HG03457 (cell line): ENCODE measurements at regions not wholly inside any gene's neighbourhood (a gene's known extent, or its start where the extent isn't known, plus 50 kb on each side); places are given as distances from the start of the nearest gene placed in this dataset.

ENCODE experiments used
- ATAC-seq: cut with Tn5 transposase; IDR thresholded peaks from one replicate; pipeline ENCODE4 v1.9.1; 2021; ENCODE audit warnings: moderate number of reproducible peaks; ENCODE audit not compliant: unreplicated experiment

GRCh38 chr12:59014885-59015284 lies 94.6 kb upstream of the LRIG3 start:
- ATAC-seq: no peak

- ATAC-seq: no peak
These were observed 90.6 kb upstream of the LRIG3 start for GRCh38 chr12:59010941-59011340.

DNA sequence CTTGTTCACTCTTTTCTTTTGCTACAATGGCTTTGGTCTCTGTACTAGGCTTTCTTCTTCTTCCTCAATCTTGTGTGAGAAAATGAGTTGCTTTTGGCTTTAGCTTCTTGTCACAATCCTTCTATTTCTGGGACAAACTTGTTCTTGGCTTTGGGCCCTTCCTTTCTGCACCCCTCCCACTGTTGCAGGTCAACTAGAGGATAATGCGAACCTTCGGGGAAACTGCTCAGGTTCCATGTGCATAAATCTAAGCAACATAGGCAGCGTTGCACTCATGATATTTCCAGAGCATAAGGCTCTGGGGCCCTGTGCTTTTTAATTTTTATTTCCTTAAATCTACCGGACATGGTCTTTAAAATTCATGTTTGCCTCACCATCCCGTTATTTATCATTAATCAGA lies 89.8 kb upstream of the LRIG3 start:
- ATAC-seq: no peak

DNA sequence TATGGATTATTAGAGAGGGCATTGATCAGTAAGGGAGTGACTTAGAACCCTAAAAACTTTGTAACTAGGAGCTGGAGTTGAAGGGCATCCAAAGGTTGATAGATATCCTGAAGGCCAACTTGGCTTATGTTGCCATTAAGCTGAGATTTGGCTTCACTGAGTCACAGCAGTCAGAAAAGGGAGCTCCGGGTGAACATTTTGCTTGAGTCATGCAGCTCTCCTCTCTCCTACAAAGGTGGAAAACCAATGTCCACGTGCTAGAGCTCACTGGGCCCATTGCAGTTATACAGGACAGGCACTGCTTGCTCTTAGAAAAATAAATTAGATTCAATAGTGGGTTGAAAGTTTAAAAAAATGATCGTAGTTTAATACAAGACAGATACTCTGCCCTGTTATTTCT lies 87.3 kb upstream of the LRIG3 start:
- ATAC-seq: no peak

DNA sequence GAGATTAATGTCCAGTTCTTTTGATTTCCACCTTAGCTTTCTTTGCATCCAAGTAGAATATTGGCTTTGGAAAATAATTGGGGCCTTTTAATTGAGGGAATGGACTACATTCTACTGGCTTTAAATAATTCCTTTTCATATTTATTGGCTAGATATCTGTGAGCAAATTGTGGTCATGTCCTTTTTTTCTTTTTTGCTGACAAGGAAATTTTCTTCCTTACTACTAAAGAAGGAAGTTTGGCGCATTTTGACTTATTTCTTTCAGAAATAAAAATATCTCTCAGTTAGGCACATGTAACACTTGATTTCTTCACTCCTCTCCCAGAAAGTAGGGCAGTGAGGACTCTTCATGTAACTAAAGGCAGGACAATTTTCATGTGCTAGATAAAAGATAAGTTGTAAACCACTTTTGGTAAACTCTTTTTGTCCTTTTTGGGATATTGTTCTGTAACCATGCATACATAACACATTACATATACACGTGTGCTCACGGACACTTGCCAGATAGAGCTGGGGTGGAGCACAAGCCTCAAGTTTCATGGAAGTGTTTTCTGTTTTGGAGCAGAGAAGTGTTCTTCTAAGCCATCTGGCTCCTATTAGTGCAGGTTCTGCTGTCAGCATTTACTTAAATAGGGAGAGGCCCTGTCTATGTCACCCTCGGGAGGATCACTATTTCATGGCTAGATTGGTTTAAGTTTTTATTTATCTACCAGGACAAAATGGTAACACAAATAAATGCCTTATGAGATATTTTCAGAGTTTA lies 85.1 kb upstream of the LRIG3 start:
- no peak for ATAC-seq

DNA sequence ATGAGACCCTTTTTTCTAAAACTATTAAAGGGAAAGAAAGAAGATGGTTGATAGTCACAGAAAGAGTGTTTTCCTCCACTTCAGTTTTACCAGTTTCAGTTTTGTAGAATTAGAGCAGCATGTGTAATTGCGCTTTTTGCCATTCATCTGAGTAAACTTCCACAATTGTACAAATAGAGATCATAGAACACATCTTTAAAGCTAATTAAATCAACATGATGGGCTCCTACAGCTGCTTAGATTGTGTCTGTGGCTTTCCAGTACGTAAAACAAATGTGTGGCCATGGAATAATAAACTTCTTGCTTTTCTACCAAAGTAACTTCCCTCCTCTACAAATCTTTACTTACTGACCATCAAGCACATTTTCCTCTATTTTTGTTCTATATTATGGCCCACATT lies 84.2 kb upstream of the LRIG3 start:
- ATAC-seq: no peak

- ATAC-seq: no peak
These were observed 75.5 kb upstream of the LRIG3 start for GRCh38 chr12:58995666-58996363.

GRCh38 chr12:58988643-58989344 lies 68.5 kb upstream of the LRIG3 start:
- no peak for ATAC-seq

DNA sequence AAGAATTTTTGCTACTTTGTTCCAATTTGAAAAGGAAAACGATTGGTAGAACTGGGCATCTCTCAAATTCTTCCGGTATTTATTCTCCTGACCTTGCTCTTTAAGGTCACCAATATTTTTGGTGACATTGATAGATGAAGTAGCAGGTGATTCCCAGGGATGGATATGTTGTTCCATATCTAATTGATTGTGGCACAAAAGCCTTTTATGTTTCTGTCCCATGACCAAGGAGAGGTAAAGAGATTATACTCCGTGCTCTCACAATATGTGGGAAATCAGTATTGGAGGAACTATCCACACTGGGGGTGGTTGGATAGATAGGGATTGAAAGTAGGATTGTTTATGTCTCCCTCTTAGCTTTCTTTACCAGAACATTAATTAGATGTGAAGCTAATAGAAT lies 61.7 kb upstream of the LRIG3 start:
- ATAC-seq: no peak

- no peak for ATAC-seq
These were observed 60.5 kb upstream of the LRIG3 start for GRCh38 chr12:58980768-58981167.

DNA sequence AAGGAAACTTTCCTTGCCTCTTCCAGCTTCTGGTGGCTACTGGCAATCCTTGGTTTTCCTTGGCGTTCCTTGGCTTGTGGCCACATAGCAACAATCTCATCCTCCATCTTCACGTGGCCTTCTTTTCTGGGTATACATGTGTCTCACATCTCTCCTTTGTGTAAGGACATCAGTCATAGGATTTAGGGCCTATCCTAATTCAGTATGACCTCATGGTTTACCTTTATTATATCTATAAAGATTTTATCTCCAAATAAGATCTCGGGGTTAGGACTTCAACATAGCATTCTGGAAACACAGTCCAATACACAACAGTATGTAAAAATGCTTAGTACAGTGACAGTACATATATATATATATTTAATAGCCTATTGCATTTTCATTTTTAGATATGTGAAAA lies 58.4 kb upstream of the LRIG3 start:
- ATAC-seq: no peak

GRCh38 chr12:58977476-58977875 lies 57.2 kb upstream of the LRIG3 start:
- ATAC-seq: no peak

GRCh38 chr12:58976146-58976545 lies 55.8 kb upstream of the LRIG3 start:
- no peak for ATAC-seq
